ENCODE measurements at regions not wholly inside any gene's neighbourhood (a gene's known extent, or its start where the extent isn't known, plus 50 kb on each side); places are given as distances from the start of the nearest gene placed in this dataset.

GRCh38 chr9:31969552-31969951 is 414.9 kb upstream of the ACO1 start:
- Histone ChIP-seq H3K9me3 (no peaks in the 10 kb centered on the region), H3K4me3 (ENCODE audit: low read depth, low read length) (no peak overlapping the region), H3K27me3 (no peaks in the 10 kb centered on the region), H3K4me1 (no peaks in the 10 kb centered on the region), H3K36me3 (no peaks in the 10 kb centered on the region)
- no peak for DNase-seq
- no peak for TF ChIP-seq CTCF (IDR thresholded peaks at IDR 0.05; ENCODE audit: low read depth, low read length)

DNA sequence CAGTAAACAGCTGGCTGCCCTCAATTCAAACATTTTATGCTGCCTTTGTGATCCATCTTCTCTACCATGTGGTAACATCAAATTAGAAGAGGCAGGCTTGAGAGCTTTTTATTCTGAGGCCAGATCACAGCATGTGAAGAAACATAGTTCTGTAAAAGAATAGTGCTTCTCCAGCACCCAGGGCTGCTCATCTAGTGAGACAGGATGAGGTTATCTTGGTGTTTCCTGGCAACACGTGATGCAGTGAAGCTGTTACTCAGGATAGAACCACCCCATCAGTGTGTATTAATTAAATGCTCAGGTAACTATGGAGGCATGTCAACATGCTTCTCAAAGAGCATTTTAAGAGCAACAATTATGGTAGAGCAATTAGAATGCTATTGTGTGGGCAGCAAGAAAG is 400.5 kb upstream of the ACO1 start:
- Histone ChIP-seq H3K27me3 (no peaks in the 10 kb centered on the region), H3K4me3 (ENCODE audit: low read depth, low read length) (no peak overlapping the region), H3K36me3 (no peaks in the 10 kb centered on the region), H3K9me3 (no peaks in the 10 kb centered on the region), H3K4me1 (no peaks in the 10 kb centered on the region)
- TF ChIP-seq CTCF (IDR thresholded peaks at IDR 0.05; ENCODE audit: low read depth, low read length): no peak
- no peak for DNase-seq

DNA sequence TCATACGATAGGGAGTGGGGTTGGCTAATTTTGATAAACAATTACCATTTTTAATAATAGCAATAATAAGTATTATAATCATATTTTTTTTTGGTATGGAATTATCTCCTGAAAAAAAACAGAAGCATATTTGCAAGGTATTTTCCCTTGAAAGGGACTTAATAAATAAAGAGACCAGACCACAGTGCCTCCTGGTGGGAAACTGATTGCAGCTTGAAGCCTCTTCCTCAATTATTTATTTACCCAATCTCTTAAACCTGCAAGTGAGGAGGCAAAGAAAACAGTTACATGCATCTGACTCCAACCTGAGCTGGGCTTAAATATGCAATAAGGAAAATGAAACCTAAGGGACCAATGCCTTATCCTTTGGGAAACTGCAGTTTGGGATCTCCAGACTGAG is 388.1 kb upstream of the ACO1 start:
- Histone ChIP-seq H3K9me3 (no peaks in the 10 kb centered on the region), H3K4me3 (ENCODE audit: low read depth, low read length) (no peak overlapping the region), H3K36me3 (no peaks in the 10 kb centered on the region), H3K4me1 (no peaks in the 10 kb centered on the region), H3K27me3 (no peaks in the 10 kb centered on the region)
- DNase-seq: no peak
- TF ChIP-seq CTCF (IDR thresholded peaks at IDR 0.05; ENCODE audit: low read depth, low read length): peak; percentile 13; the same call in 1 of the 2 replicates

- TF ChIP-seq CTCF (IDR thresholded peaks at IDR 0.05; ENCODE audit: low read depth, low read length): no peak
- no peaks in the 10 kb centered on the region for H3K27me3 ChIP-seq
Observed at GRCh38 chr9:32004431-32005076, 379.9 kb upstream of the ACO1 start.

GRCh38 chr9:32010322-32010721 is 374.1 kb upstream of the ACO1 start:
- TF ChIP-seq CTCF (IDR thresholded peaks at IDR 0.05; ENCODE audit: low read depth, low read length): no peak
- no peak for DNase-seq

More at GRCh38 chr9:32004431-32005076, 379.9 kb upstream of the ACO1 start:
- no peak overlapping the region for H3K4me3 ChIP-seq (ENCODE audit: low read depth, low read length)
- H3K36me3 ChIP-seq: no peaks in the 10 kb centered on the region
- H3K4me1 ChIP-seq: no peaks in the 10 kb centered on the region
- no peaks in the 10 kb centered on the region for H3K9me3 ChIP-seq
- no peak for DNase-seq

GRCh38 chr9:32011049-32011448 is 373.4 kb upstream of the ACO1 start:
- no peaks in the 10 kb centered on the region for H3K4me1 ChIP-seq
- no peaks in the 10 kb centered on the region for H3K36me3 ChIP-seq
- no peak overlapping the region for H3K4me3 ChIP-seq (ENCODE audit: low read depth, low read length)
- no peaks in the 10 kb centered on the region for H3K27me3 ChIP-seq
- TF ChIP-seq CTCF (IDR thresholded peaks at IDR 0.05; ENCODE audit: low read depth, low read length): no peak
- H3K9me3 ChIP-seq: no peaks in the 10 kb centered on the region
- DNase-seq: peak; percentile 20

More at GRCh38 chr9:32010322-32010721, 374.1 kb upstream of the ACO1 start:
- H3K36me3 ChIP-seq: no peaks in the 10 kb centered on the region
- H3K4me3 ChIP-seq (ENCODE audit: low read depth, low read length): no peak overlapping the region
- no peaks in the 10 kb centered on the region for H3K4me1 ChIP-seq
- no peaks in the 10 kb centered on the region for H3K27me3 ChIP-seq
- H3K9me3 ChIP-seq: no peaks in the 10 kb centered on the region
